ENCODE measurements at regions not wholly inside any gene's neighbourhood (a gene's known extent, or its start where the extent isn't known, plus 50 kb on each side); places are given as distances from the start of the nearest gene placed in this dataset.

GRCh38 chr10:21270976-21271375 is 254.5 kb downstream of the SKIDA1 start (continued):
- no peak for TF ChIP-seq KDM4A (IDR thresholded peaks at IDR 0.05; ENCODE audit: low read depth, low read length, severe bottlenecking)
- no peak for TF ChIP-seq EGR1 (IDR thresholded peaks at IDR 0.05; ENCODE audit: borderline replicate concordance, low read depth, low read length)
- TF ChIP-seq CEBPB (IDR thresholded peaks at IDR 0.05; ENCODE audit: low read depth, low read length): no peak
- no peak for TF ChIP-seq BCL11A (IDR thresholded peaks at IDR 0.05; ENCODE audit: low read depth in 2 of 2, low read length in 2 of 2)
- TF ChIP-seq GABPA (IDR thresholded peaks at IDR 0.05; ENCODE audit: borderline replicate concordance, insufficient read depth, low read length): no peak
- no peak for TF ChIP-seq CREB1 (IDR thresholded peaks at IDR 0.05)
- no peak for TF ChIP-seq SP2 (IDR thresholded peaks at IDR 0.05; ENCODE audit: low read length)
